SK-N-SH treated with all-trans-retinoic acid at 6 μM for 48 hours (cell line): ENCODE measurements at regions not wholly inside any gene's neighbourhood (a gene's known extent, or its start where the extent isn't known, plus 50 kb on each side); places are given as distances from the start of the nearest gene placed in this dataset.

Experiments used
- ATAC-seq: fragments of 200-7000 bp; cut with Tn5 transposase; 3 replicates; pipeline ENCODE4 v1.9.1; 2020; ENCODE audit warnings: mild to moderate bottlenecking, moderate library complexity
- ARNTL ChIP-seq: fragments of 450-650 bp; formaldehyde crosslinking; IDR thresholded peaks from 2 replicates; pipeline ENCODE4 v1.5.0; 2020; ENCODE audit warnings: low read depth, mild to moderate bottlenecking, moderate library complexity, borderline replicate concordance
- BACH2 ChIP-seq: fragments of 250-450 bp; sonication (Bioruptor Pico); IDR thresholded peaks from 2 replicates; pipeline ENCODE4 v1.9.0; 2021; ENCODE audit warnings: mild to moderate bottlenecking, borderline replicate concordance
- CREB5 ChIP-seq: fragments of 250-450 bp; sonication (Bioruptor Pico); IDR thresholded peaks from 2 replicates; pipeline ENCODE4 v1.5.1; 2020; ENCODE audit warnings: low read depth, mild to moderate bottlenecking, moderate library complexity
- CSDC2 ChIP-seq: fragments of 250-450 bp; sonication (Bioruptor Pico); IDR thresholded peaks from 2 replicates; pipeline ENCODE4 v1.5.0; 2020; ENCODE audit warnings: mild to moderate bottlenecking, moderate library complexity
- CSRNP3 ChIP-seq: fragments of 250-450 bp; sonication (Bioruptor Pico); IDR thresholded peaks from 2 replicates; pipeline ENCODE4 v1.5.1; 2021; ENCODE audit warnings: mild to moderate bottlenecking, moderate library complexity
- ESRRG ChIP-seq: fragments of 250-450 bp; sonication (Bioruptor Pico); IDR thresholded peaks from 2 replicates; pipeline ENCODE4 v1.6.1; 2021; ENCODE audit warnings: mild to moderate bottlenecking
- GLIS3 ChIP-seq: fragments of 250-450 bp; sonication (Bioruptor Pico); IDR thresholded peaks from 2 replicates; pipeline ENCODE4 v1.5.0; 2020; ENCODE audit warnings: mild to moderate bottlenecking, moderate library complexity
- ISL1 ChIP-seq: fragments of 250-450 bp; sonication (Bioruptor Pico); IDR thresholded peaks from 2 replicates; pipeline ENCODE4 v2.1.2; 2022; ENCODE audit warnings: mild to moderate bottlenecking, moderate library complexity
- OSR1 ChIP-seq: fragments of 250-450 bp; sonication (Bioruptor Pico); IDR thresholded peaks from 2 replicates; pipeline ENCODE4 v1.8.0; 2022; ENCODE audit warnings: moderate library complexity, mild to moderate bottlenecking, inconsistent platforms
- PATZ1 ChIP-seq: fragments of 250-450 bp; sonication (Bioruptor Pico); IDR thresholded peaks from 2 replicates; pipeline ENCODE4 v1.8.0; 2020; ENCODE audit warnings: mild to moderate bottlenecking, moderate library complexity, borderline replicate concordance
- POU6F1 ChIP-seq: fragments of 250-450 bp; sonication (Bioruptor Pico); IDR thresholded peaks from 2 replicates; pipeline ENCODE4 v1.8.0; 2021; ENCODE audit warnings: low read depth, mild to moderate bottlenecking, moderate library complexity, borderline replicate concordance
- RARB ChIP-seq: fragments of 250-450 bp; sonication (Bioruptor Pico); IDR thresholded peaks from 2 replicates; pipeline ENCODE4 v1.8.0; 2021; ENCODE audit warnings: mild to moderate bottlenecking, moderate library complexity
- SNAI2 ChIP-seq: fragments of 250-450 bp; sonication (Bioruptor Pico); IDR thresholded peaks from 2 replicates; pipeline ENCODE4 v1.5.0; 2020; ENCODE audit warnings: mild to moderate bottlenecking, moderate library complexity
- TOX ChIP-seq: fragments of 250-450 bp; sonication (Bioruptor Pico); IDR thresholded peaks from 2 replicates; pipeline ENCODE4 v1.8.0; 2021; ENCODE audit warnings: mild to moderate bottlenecking, moderate library complexity, borderline replicate concordance
- TSHZ2 ChIP-seq: fragments of 250-450 bp; sonication (Bioruptor Pico); IDR thresholded peaks from 2 replicates; pipeline ENCODE4 v1.5.0; 2020; ENCODE audit warnings: mild to moderate bottlenecking, moderate library complexity
- ZC3H10 ChIP-seq: fragments of 250-450 bp; sonication (Bioruptor Pico); IDR thresholded peaks from 2 replicates; pipeline ENCODE4 v1.5.1; 2021; ENCODE audit warnings: mild to moderate bottlenecking, moderate library complexity
- ZFP30 ChIP-seq: fragments of 450-650 bp; formaldehyde crosslinking; IDR thresholded peaks from 2 replicates; pipeline ENCODE4 v1.5.0; 2022; ENCODE audit warnings: mild to moderate bottlenecking, moderate library complexity
- ZNF565 ChIP-seq: fragments of 450-650 bp; formaldehyde crosslinking; conservative IDR thresholded peaks from 2 replicates; pipeline ENCODE4 v1.5.0; 2020; ENCODE audit warnings: low read depth, mild to moderate bottlenecking, moderate library complexity
- ZNF8 ChIP-seq: fragments of 450-650 bp; formaldehyde crosslinking; IDR thresholded peaks from 2 replicates; pipeline ENCODE4 v1.5.0; 2020; ENCODE audit warnings: mild to moderate bottlenecking, moderate library complexity

- TF ChIP-seq PATZ1 (CRISPR knock-in tag) (no peak), CREB5 (CRISPR knock-in tag) (no peak), SNAI2 (CRISPR knock-in tag) (no peak), TSHZ2 (no peak)
- ATAC-seq, result no peak
These were observed 542.6 kb downstream of the CFAP47 start for GRCh38 chrX:36462142-36462541.

GRCh38 chrX:36480441-36480990, 527.6 kb upstream of the FAM47C start:
- no peak for ATAC-seq
- no peak for TF ChIP-seq ZFP30 (CRISPR knock-in tag)
- no peak for TF ChIP-seq ZC3H10
- TF ChIP-seq CSDC2, result no peak
- TF ChIP-seq ZNF565 (CRISPR knock-in tag), result no peak
- TF ChIP-seq RARB (CRISPR knock-in tag), result no peak
- TF ChIP-seq ISL1 (CRISPR knock-in tag), result no peak
- TF ChIP-seq ARNTL (CRISPR knock-in tag), result no peak
- TF ChIP-seq SNAI2 (CRISPR knock-in tag), result no peak
- no peak for TF ChIP-seq TOX (CRISPR knock-in tag)
- TF ChIP-seq PATZ1 (CRISPR knock-in tag), result no peak
- no peak for TF ChIP-seq ESRRG (CRISPR knock-in tag)
- no peak for TF ChIP-seq POU6F1 (CRISPR knock-in tag)

- no peak for ATAC-seq
- TF ChIP-seq BACH2 (CRISPR knock-in tag), result no peak
- TF ChIP-seq ISL1 (CRISPR knock-in tag), result no peak
- no peak for TF ChIP-seq ESRRG (CRISPR knock-in tag)
- no peak for TF ChIP-seq SNAI2 (CRISPR knock-in tag)
- TF ChIP-seq CSRNP3, result no peak
- no peak for TF ChIP-seq TSHZ2
- no peak for TF ChIP-seq OSR1 (CRISPR knock-in tag)
- no peak for TF ChIP-seq ZC3H10
- TF ChIP-seq ZFP30 (CRISPR knock-in tag), result no peak
- TF ChIP-seq ZNF8 (CRISPR knock-in tag), result no peak
- no peak for TF ChIP-seq GLIS3 (CRISPR knock-in tag)
- no peak for TF ChIP-seq TOX (CRISPR knock-in tag)
- TF ChIP-seq PATZ1 (CRISPR knock-in tag), result no peak
These were observed 506.9 kb upstream of the FAM47C start for GRCh38 chrX:36501169-36501702.
